IMR-90 (cell line): ENCODE measurements at regions not wholly inside any gene's neighbourhood (a gene's known extent, or its start where the extent isn't known, plus 50 kb on each side); places are given as distances from the start of the nearest gene placed in this dataset.

ENCODE experiments used
- ATAC-seq: fragments of 200-7000 bp; cut with Tn5 transposase; 2 replicates; pipeline ENCODE4 v1.9.1; 2020; ENCODE audit warnings: low read depth, mild to moderate bottlenecking, moderate library complexity
- BruUV-seq: library from RNA; stranded (reverse); fragments of 400-500 nt; replicated peaks from 2 replicates; lab custom pipeline; 2021; lab: Mats Ljungman, UMichigan
- CTCF ChIA-PET: fragments of 300-600 bp; formaldehyde crosslinking; extraction: SDS; loops from one replicate; lab custom pipeline; 2021; ENCODE audit warnings: antibody characterized with exemption; lab: Yijun Ruan, JAX
- POLR2A ChIA-PET: fragments of 300-600 bp; sonication (Branson Sonifier 250); formaldehyde crosslinking; loops from one replicate; lab custom pipeline; 2022; ENCODE audit warnings: antibody characterized with exemption; ENCODE audit not compliant: unreplicated experiment; lab: Charles Lee
- DNase-seq: peaks from one replicate; pipeline ENCODE4 v3.0.0; 2013
- H2AFZ ChIP-seq: replicated peaks from 2 replicates; pipeline ENCODE3; 2013; ENCODE audit warnings: low read length, mild to moderate bottlenecking; ENCODE audit not compliant: poor library complexity
- H2AK5ac ChIP-seq: 2 replicates; pipeline ENCODE4 v1.6.1; 2013; ENCODE audit warnings: low read depth, low read length, inconsistent platforms
- H2AK9ac ChIP-seq: replicated peaks from 2 replicates; pipeline ENCODE3; 2013; ENCODE audit warnings: mild to moderate bottlenecking, low read depth, low read length, moderate library complexity; ENCODE audit not compliant: poor library complexity
- H2BK120ac ChIP-seq: 2 replicates; pipeline ENCODE4 v1.6.1; 2013; ENCODE audit warnings: low read depth, low read length, inconsistent platforms
- H2BK15ac ChIP-seq: 3 replicates; pipeline ENCODE4 v1.6.1; 2013; ENCODE audit warnings: low read depth, low read length, inconsistent platforms
- H2BK20ac ChIP-seq: 2 replicates; pipeline ENCODE4 v1.6.1; 2013; ENCODE audit warnings: low read depth, mild to moderate bottlenecking, inconsistent platforms, low read length, moderate library complexity
- H2BK5ac ChIP-seq: 2 replicates; pipeline ENCODE4 v1.6.1; 2013; ENCODE audit warnings: mild to moderate bottlenecking, low read depth, low read length, inconsistent platforms; ENCODE audit not compliant: poor library complexity, severe bottlenecking
- H3K14ac ChIP-seq: replicated peaks from 2 replicates; pipeline ENCODE4 v1.6.1; 2013; ENCODE audit warnings: low read depth, low read length, inconsistent platforms
- H3K18ac ChIP-seq: 2 replicates; pipeline ENCODE4 v1.6.1; 2013; ENCODE audit warnings: low read depth, low read length, control low read depth
- H3K23ac ChIP-seq: 2 replicates; pipeline ENCODE4 v1.6.1; 2013; ENCODE audit warnings: low read depth, low read length, inconsistent platforms
- H3K27ac ChIP-seq: 2 replicates; pipeline ENCODE4 v1.5.1; 2013; ENCODE audit warnings: mild to moderate bottlenecking, control low read depth, low read length; ENCODE audit not compliant: insufficient read depth
- H3K27me3 ChIP-seq: 2 replicates; pipeline ENCODE4 v1.6.1; 2013; ENCODE audit warnings: low read length; ENCODE audit not compliant: control insufficient read depth, insufficient read depth
- H3K36me3 ChIP-seq: 2 replicates; pipeline ENCODE4 v1.6.1; 2013; ENCODE audit warnings: low read length, mixed read lengths; ENCODE audit not compliant: control insufficient read depth, insufficient read depth
- H3K4ac ChIP-seq: 2 replicates; pipeline ENCODE4 v1.6.1; 2013; ENCODE audit warnings: low read depth, low read length, inconsistent platforms
- H3K4me1 ChIP-seq: 2 replicates; pipeline ENCODE4 v1.6.1; 2013; ENCODE audit warnings: low read length, mixed read lengths; ENCODE audit not compliant: control insufficient read depth, insufficient read depth
- H3K4me2 ChIP-seq: 2 replicates; pipeline ENCODE4 v1.6.1; 2013; ENCODE audit warnings: low read depth, mild to moderate bottlenecking, control low read depth, low read length, moderate library complexity
- H3K4me3 ChIP-seq: 2 replicates; pipeline ENCODE4 v1.5.1; 2013; ENCODE audit warnings: low read depth, mild to moderate bottlenecking, control low read depth, low read length, moderate library complexity; ENCODE audit not compliant: insufficient read depth
- H3K56ac ChIP-seq: 2 replicates; pipeline ENCODE4 v1.6.1; 2013; ENCODE audit warnings: low read length, inconsistent platforms; ENCODE audit not compliant: insufficient read depth; ENCODE audit errors: extremely low read depth
- H3K79me1 ChIP-seq, 2 experiments: 2 replicates each; pipeline ENCODE4 v1.6.1; 2013; ENCODE audit warnings: low read length in 2 of 2, inconsistent platforms in 1 of 2, low read depth in 1 of 2
- H3K9ac ChIP-seq: 2 replicates; pipeline ENCODE4 v1.6.1; 2013; ENCODE audit warnings: low read depth, low read length, control low read depth
- H3K9me1 ChIP-seq: 2 replicates; pipeline ENCODE4 v1.6.1; 2013; ENCODE audit warnings: low read length, inconsistent platforms; ENCODE audit not compliant: insufficient read depth
- H3K9me3 ChIP-seq: 2 replicates; pipeline ENCODE4 v1.6.1; 2013; ENCODE audit warnings: low read length; ENCODE audit not compliant: control insufficient read depth, insufficient read depth
- H4K20me1 ChIP-seq: 2 replicates; pipeline ENCODE4 v1.6.1; 2013; ENCODE audit warnings: low read length, inconsistent platforms; ENCODE audit not compliant: insufficient read depth
- H4K5ac ChIP-seq: 2 replicates; pipeline ENCODE4 v1.6.1; 2013; ENCODE audit warnings: mild to moderate bottlenecking, low read depth, low read length, control low read depth
- H4K8ac ChIP-seq, 2 experiments: 2 replicates each; pipeline ENCODE4 v1.6.1; 2013; ENCODE audit warnings: low read depth in 2 of 2, low read length in 2 of 2, control low read depth in 1 of 2, inconsistent platforms in 1 of 2
- H4K91ac ChIP-seq: 2 replicates; pipeline ENCODE4 v1.6.1; 2013; ENCODE audit warnings: low read depth, low read length, inconsistent platforms; ENCODE audit not compliant: insufficient read depth
- BHLHE40 ChIP-seq: fragments of 150-350 bp; IDR thresholded peaks from 2 replicates; pipeline ENCODE4 v1.6.1; 2016; ENCODE audit warnings: mild to moderate bottlenecking, low read depth, low read length
- CEBPB ChIP-seq: IDR thresholded peaks from 2 replicates; pipeline ENCODE4 v1.6.1; 2012; ENCODE audit warnings: low read depth, low read length, improper control_type of control experiment
- CHD1 ChIP-seq: IDR thresholded peaks from 2 replicates; pipeline ENCODE4 v1.6.1; 2012; ENCODE audit warnings: low read depth, low read length, improper control_type of control experiment
- FOS ChIP-seq: fragments of 150-350 bp; IDR thresholded peaks from 2 replicates; pipeline ENCODE4 v1.6.1; 2016; ENCODE audit warnings: low read depth, low read length
- MAFK ChIP-seq: IDR thresholded peaks from 2 replicates; pipeline ENCODE4 v1.6.1; 2012; ENCODE audit warnings: low read depth, low read length, improper control_type of control experiment
- MAZ ChIP-seq: IDR thresholded peaks from 2 replicates; pipeline ENCODE4 v1.6.1; 2012; ENCODE audit warnings: low read depth, mild to moderate bottlenecking, low read length, improper control_type of control experiment, moderate library complexity, borderline replicate concordance
- MXI1 ChIP-seq: IDR thresholded peaks from 2 replicates; pipeline ENCODE4 v1.6.1; 2012; ENCODE audit warnings: low read depth, mild to moderate bottlenecking, low read length, moderate library complexity, borderline replicate concordance
- NFE2L2 ChIP-seq: fragments of 150-350 bp; IDR thresholded peaks from 2 replicates; pipeline ENCODE4 v1.6.1; 2016; ENCODE audit warnings: low read depth, mild to moderate bottlenecking, low read length
- POLR2A ChIP-seq: IDR thresholded peaks from 2 replicates; pipeline ENCODE4 v1.6.1; 2012; ENCODE audit warnings: mild to moderate bottlenecking, low read depth, low read length
- RAD21 ChIP-seq: IDR thresholded peaks from 2 replicates; pipeline ENCODE4 v1.6.1; 2012; ENCODE audit warnings: low read length, improper control_type of control experiment
- RCOR1 ChIP-seq: IDR thresholded peaks from 2 replicates; pipeline ENCODE4 v1.6.1; 2012; ENCODE audit warnings: mild to moderate bottlenecking, low read length, improper control_type of control experiment; ENCODE audit not compliant: insufficient replicate concordance
- RFX5 ChIP-seq: IDR thresholded peaks from 2 replicates; pipeline ENCODE4 v1.8.0; 2012; ENCODE audit warnings: low read depth, mild to moderate bottlenecking, low read length, moderate library complexity
- SMC3 ChIP-seq: fragments of 150-350 bp; IDR thresholded peaks from 2 replicates; pipeline ENCODE4 v1.6.1; 2016; ENCODE audit warnings: low read depth, mild to moderate bottlenecking, antibody characterized with exemption, low read length, moderate library complexity
- WGBS, 2 experiments: methylation state at CpG; one replicate each; pipeline versions ENCODE4 v1.1.5 to v1.1.7; 2013; ENCODE audit warnings: missing lambda C conversion rate in 2 of 2; ENCODE audit not compliant: insufficient read length in 1 of 2; ENCODE audit errors: extremely low coverage in 2 of 2; 5-methylcytosine and 5-hydroxymethylcytosine counted together
- dilution Hi-C: fragments of 300-500 bp; cut with HindIII; formaldehyde crosslinking; loops from one replicate; pipeline ENCODE4 v1.14.3; 2018; ENCODE audit warnings: low sequenced_read_pairs; ENCODE audit not compliant: unreplicated experiment
- in situ Hi-C: fragments of 300-500 bp; cut with MboI; formaldehyde crosslinking; loops from 3 replicates; pipeline ENCODE4 v1.14.3; 2019; ENCODE audit warnings: low sequenced_read_pairs, inconsistent platforms, mixed read lengths
- intact Hi-C: fragments of 100-400 bp; cut with micrococcal nuclease; formaldehyde crosslinking; loops from 2 replicates; pipeline ENCODE4 v1.10.0; 2022
- TF ChIP-seq, protein P1 (sequence below): conservative IDR thresholded peaks from 2 replicates; pipeline ENCODE4 v1.5.1; 2012; ENCODE audit warnings: mild to moderate bottlenecking, low read depth, low read length, improper control_type of control experiment
- TF ChIP-seq, protein P2 (sequence below): fragments of 150-350 bp; IDR thresholded peaks from 2 replicates; pipeline ENCODE4 v1.6.1; 2016; ENCODE audit warnings: low read depth, mild to moderate bottlenecking, low read length, moderate library complexity, borderline replicate concordance
- TF ChIP-seq, protein P3 (sequence below): fragments of 150-350 bp; IDR thresholded peaks from 2 replicates; pipeline ENCODE4 v1.6.1; 2017; ENCODE audit warnings: mild to moderate bottlenecking, antibody characterized with exemption, low read length, low read depth

DNA sequence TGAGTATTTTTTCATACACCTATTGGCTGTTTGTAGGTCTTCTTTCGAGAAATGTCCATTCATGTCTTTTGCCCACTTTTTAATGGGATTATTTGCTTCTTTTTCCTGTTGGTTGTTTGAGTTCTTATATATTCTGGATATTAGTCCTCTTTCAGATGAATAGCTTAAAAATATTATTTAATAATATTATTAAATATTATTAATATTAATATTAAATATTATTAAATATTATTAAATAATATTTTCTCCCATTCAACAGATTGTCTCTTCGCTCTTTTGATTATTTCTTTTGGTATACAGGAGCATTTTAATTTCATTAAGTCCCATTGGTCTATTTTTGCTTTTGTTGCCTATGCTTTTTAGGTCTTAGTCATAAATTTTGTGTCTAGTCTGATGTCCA lies 361.9 kb downstream of the TSN start:
- WGBS, 2 experiments, result no CpG with 5 or more reads among the region's 2 CpGs
- BruUV-seq, result no TSS peak
- H2BK20ac ChIP-seq, result no peak overlapping the region

More for the DNA sequence above, 361.9 kb downstream of the TSN start:
- in situ Hi-C loops (no loop called here), dilution Hi-C loops (no loop called here), intact Hi-C loops (no loop called here)
- H3K9me3 ChIP-seq, result no peaks in the 10 kb centered on the region
- H3K27me3 ChIP-seq, result no peaks in the 10 kb centered on the region
- no peak overlapping the region for H3K27ac ChIP-seq
- no peak overlapping the region for H3K23ac ChIP-seq
- H4K20me1 ChIP-seq, result no peaks in the 10 kb centered on the region
- H4K8ac ChIP-seq, result no peak overlapping the region
- H3K4me3 ChIP-seq, result no peak overlapping the region
- H3K14ac ChIP-seq, result no peak overlapping the region
- no peak overlapping the region for H2AK5ac ChIP-seq
- H2BK15ac ChIP-seq, result no peak overlapping the region
- no peak overlapping the region for H3K56ac ChIP-seq
- no peaks in the 10 kb centered on the region for H3K79me1 ChIP-seq
- H2BK120ac ChIP-seq, result no peak overlapping the region
- CTCF ChIA-PET, result no interaction called here
- no peak overlapping the region for H3K4ac ChIP-seq
- ATAC-seq, result no peak
- H4K91ac ChIP-seq, result no peak overlapping the region
- H3K9me1 ChIP-seq, result no peaks in the 10 kb centered on the region
- no peak overlapping the region for H2AK9ac ChIP-seq
- no peak overlapping the region for H4K5ac ChIP-seq
- no peak for DNase-seq
- H3K4me1 ChIP-seq, result no peaks in the 10 kb centered on the region
- no peak for TF ChIP-seq NFE2L2
- TF ChIP-seq CHD1, result no peak
- TF ChIP-seq CEBPB, result no peak
- TF ChIP-seq, protein P1, sequence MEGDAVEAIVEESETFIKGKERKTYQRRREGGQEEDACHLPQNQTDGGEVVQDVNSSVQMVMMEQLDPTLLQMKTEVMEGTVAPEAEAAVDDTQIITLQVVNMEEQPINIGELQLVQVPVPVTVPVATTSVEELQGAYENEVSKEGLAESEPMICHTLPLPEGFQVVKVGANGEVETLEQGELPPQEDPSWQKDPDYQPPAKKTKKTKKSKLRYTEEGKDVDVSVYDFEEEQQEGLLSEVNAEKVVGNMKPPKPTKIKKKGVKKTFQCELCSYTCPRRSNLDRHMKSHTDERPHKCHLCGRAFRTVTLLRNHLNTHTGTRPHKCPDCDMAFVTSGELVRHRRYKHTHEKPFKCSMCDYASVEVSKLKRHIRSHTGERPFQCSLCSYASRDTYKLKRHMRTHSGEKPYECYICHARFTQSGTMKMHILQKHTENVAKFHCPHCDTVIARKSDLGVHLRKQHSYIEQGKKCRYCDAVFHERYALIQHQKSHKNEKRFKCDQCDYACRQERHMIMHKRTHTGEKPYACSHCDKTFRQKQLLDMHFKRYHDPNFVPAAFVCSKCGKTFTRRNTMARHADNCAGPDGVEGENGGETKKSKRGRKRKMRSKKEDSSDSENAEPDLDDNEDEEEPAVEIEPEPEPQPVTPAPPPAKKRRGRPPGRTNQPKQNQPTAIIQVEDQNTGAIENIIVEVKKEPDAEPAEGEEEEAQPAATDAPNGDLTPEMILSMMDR, result no peak
- no peak for TF ChIP-seq MAZ
- TF ChIP-seq FOS, result no peak
- TF ChIP-seq, protein P2, sequence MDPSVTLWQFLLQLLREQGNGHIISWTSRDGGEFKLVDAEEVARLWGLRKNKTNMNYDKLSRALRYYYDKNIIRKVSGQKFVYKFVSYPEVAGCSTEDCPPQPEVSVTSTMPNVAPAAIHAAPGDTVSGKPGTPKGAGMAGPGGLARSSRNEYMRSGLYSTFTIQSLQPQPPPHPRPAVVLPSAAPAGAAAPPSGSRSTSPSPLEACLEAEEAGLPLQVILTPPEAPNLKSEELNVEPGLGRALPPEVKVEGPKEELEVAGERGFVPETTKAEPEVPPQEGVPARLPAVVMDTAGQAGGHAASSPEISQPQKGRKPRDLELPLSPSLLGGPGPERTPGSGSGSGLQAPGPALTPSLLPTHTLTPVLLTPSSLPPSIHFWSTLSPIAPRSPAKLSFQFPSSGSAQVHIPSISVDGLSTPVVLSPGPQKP, result no peak
- no peak for TF ChIP-seq RCOR1
- no peak for TF ChIP-seq RAD21
- no peak for TF ChIP-seq POLR2A
- no peak for TF ChIP-seq BHLHE40
- no peak for TF ChIP-seq SMC3
- no peak for TF ChIP-seq MXI1
- no peak for TF ChIP-seq RFX5
- TF ChIP-seq, protein P3, sequence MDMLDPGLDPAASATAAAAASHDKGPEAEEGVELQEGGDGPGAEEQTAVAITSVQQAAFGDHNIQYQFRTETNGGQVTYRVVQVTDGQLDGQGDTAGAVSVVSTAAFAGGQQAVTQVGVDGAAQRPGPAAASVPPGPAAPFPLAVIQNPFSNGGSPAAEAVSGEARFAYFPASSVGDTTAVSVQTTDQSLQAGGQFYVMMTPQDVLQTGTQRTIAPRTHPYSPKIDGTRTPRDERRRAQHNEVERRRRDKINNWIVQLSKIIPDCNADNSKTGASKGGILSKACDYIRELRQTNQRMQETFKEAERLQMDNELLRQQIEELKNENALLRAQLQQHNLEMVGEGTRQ, result no peak
- no peak for TF ChIP-seq MAFK
- no peak overlapping the region for H2AFZ ChIP-seq
- no peak overlapping the region for H3K18ac ChIP-seq
- H3K4me2 ChIP-seq, result no peak overlapping the region
- no peaks in the 10 kb centered on the region for H3K36me3 ChIP-seq
- H2BK5ac ChIP-seq, result no peak overlapping the region
- POLR2A ChIA-PET, result no interaction called here
- no peak overlapping the region for H3K9ac ChIP-seq
